Smooth muscle cell (in vitro differentiated cells): ENCODE measurements at regions not wholly inside any gene's neighbourhood (a gene's known extent, or its start where the extent isn't known, plus 50 kb on each side); places are given as distances from the start of the nearest gene placed in this dataset.

Experiments used
- DNase-seq: peaks from one replicate; lab custom pipeline; 2025; ENCODE audit not compliant: unreplicated experiment; lab: John Stamatoyannopoulos, UW
- H2AFZ ChIP-seq: fragments of 200-600 bp; sonication (generic); 2 replicates; pipeline ENCODE4 v1.6.0; 2016; ENCODE audit warnings: antibody characterized with exemption, low read depth, mild to moderate bottlenecking
- H3F3A ChIP-seq: fragments of 200-600 bp; sonication (generic); 2 replicates; pipeline ENCODE4 v1.6.0; 2017; ENCODE audit warnings: antibody characterized with exemption, low read depth
- H3K27ac ChIP-seq: fragments of 200-600 bp; sonication (generic); 2 replicates; pipeline ENCODE4 v1.5.1; 2016; ENCODE audit warnings: low read depth, mild to moderate bottlenecking
- H3K27me3 ChIP-seq: fragments of 200-600 bp; sonication (generic); 2 replicates; pipeline ENCODE4 v1.6.1; 2016; ENCODE audit warnings: low read depth, mild to moderate bottlenecking
- H3K36me3 ChIP-seq: fragments of 200-600 bp; sonication (generic); 2 replicates; pipeline ENCODE4 v1.5.1; 2016; ENCODE audit warnings: low read depth
- H3K4me1 ChIP-seq: fragments of 200-600 bp; sonication (generic); 2 replicates; pipeline ENCODE4 v1.5.1; 2016; ENCODE audit warnings: low read depth
- H3K4me2 ChIP-seq: fragments of 200-600 bp; sonication (generic); 2 replicates; pipeline ENCODE4 v1.6.0; 2016; ENCODE audit warnings: mild to moderate bottlenecking
- H3K4me3 ChIP-seq: fragments of 200-600 bp; sonication (generic); 2 replicates; pipeline ENCODE4 v1.5.1; 2016; ENCODE audit warnings: mild to moderate bottlenecking
- H3K79me2 ChIP-seq: fragments of 200-600 bp; sonication (generic); 2 replicates; pipeline ENCODE4 v1.6.0; 2016; ENCODE audit warnings: low read depth, mild to moderate bottlenecking
- H3K9ac ChIP-seq: fragments of 200-600 bp; sonication (generic); 2 replicates; pipeline ENCODE4 v1.6.0; 2016; ENCODE audit warnings: low read depth
- H3K9me3 ChIP-seq: fragments of 200-600 bp; sonication (generic); replicated peaks from 2 replicates; pipeline ENCODE4 v1.5.1; 2016; ENCODE audit warnings: low read depth
- H4K20me1 ChIP-seq: fragments of 200-600 bp; sonication (generic); 2 replicates; pipeline ENCODE4 v1.6.0; 2016; ENCODE audit warnings: low read depth
- WGBS: methylation state at CpG from one replicate; pipeline ENCODE4 v1.1.7; 2016; ENCODE audit warnings: low lambda C conversion rate; 5-methylcytosine and 5-hydroxymethylcytosine counted together
- TF ChIP-seq, protein P1 (sequence below): fragments of 200-600 bp; sonication (generic); IDR thresholded peaks from 2 replicates; pipeline ENCODE4 v1.5.1; 2017; ENCODE audit warnings: borderline replicate concordance, mild to moderate bottlenecking, antibody characterized with exemption; ENCODE audit not compliant: insufficient read depth, poor library complexity, severe bottlenecking

DNA sequence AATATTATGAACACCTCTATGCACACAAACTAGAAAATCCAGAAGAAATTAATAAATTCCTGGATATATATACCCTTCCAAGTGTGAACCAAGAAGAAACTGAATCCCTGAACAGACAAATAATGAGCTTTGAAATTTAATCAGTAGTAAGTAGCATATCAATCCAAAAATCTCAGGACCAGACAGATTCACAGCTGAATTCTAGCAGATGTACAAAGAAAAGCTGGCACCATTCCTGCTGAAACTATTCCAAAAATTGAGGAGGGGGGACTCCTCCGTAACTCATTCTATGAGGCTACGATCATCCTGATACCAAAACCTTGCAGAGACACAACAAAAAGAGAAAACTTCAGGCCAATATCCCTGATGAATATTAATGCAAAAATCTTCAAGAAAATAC, 67.0 kb upstream of the PDE7B start:
- Histone ChIP-seq H3K4me1 (no peaks in the 10 kb centered on the region), H3K4me2 (no peak overlapping the region), H3K36me3 (no peaks in the 10 kb centered on the region), H3K4me3 (no peak overlapping the region), H3K27me3 (no peaks in the 10 kb centered on the region), H3F3A (no peaks in the 10 kb centered on the region), H3K9ac (no peak overlapping the region), H4K20me1 (no peaks in the 10 kb centered on the region), H3K27ac (no peak overlapping the region), H2AFZ (no peak overlapping the region), H3K9me3 (no peaks in the 10 kb centered on the region), H3K79me2 (no peaks in the 10 kb centered on the region)
- TF ChIP-seq, protein P1, sequence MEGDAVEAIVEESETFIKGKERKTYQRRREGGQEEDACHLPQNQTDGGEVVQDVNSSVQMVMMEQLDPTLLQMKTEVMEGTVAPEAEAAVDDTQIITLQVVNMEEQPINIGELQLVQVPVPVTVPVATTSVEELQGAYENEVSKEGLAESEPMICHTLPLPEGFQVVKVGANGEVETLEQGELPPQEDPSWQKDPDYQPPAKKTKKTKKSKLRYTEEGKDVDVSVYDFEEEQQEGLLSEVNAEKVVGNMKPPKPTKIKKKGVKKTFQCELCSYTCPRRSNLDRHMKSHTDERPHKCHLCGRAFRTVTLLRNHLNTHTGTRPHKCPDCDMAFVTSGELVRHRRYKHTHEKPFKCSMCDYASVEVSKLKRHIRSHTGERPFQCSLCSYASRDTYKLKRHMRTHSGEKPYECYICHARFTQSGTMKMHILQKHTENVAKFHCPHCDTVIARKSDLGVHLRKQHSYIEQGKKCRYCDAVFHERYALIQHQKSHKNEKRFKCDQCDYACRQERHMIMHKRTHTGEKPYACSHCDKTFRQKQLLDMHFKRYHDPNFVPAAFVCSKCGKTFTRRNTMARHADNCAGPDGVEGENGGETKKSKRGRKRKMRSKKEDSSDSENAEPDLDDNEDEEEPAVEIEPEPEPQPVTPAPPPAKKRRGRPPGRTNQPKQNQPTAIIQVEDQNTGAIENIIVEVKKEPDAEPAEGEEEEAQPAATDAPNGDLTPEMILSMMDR: no peak
- no peak for DNase-seq
- 100% methylated on average over 2 of the region's 2 CpGs for WGBS

DNA sequence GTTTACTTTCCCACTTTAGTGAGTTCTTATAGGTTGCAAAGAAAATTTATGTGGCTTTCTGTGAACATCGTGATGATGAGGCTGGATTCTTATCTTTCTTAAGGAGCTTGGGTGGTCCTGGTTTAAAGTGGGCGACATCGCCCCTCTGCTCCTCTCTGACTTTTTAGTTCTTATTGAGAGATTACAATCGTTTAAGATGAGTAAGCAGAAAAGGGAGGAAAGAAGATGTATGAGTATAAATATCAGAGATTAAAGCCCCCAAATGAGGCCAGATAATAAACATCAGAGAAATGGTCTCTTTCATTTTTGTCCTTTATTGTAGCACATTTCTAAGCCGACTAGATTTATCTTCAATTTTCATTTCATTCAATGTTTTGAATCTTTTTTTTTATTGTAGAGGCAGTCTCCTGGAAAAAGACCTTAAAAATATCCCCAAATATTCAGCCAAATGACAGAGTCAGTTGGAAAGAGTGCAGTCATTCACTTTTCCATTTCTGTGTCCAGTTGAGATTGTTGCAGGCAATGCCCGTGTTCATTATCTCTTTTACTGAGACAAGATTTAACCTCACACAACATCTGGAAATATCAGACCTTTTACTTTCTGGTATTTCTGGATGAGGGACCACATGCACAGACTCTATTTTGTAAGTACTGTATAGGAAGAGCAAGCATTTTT, 62.0 kb upstream of the PDE7B start:
- H3K36me3 ChIP-seq: no peaks in the 10 kb centered on the region
- H4K20me1 ChIP-seq: no peaks in the 10 kb centered on the region
- TF ChIP-seq, protein P1: no peak
- H2AFZ ChIP-seq: peak overlapping the region; percentile 89
- no peak overlapping the region for H3K27ac ChIP-seq
- 61% methylated on average over 6 of the region's 6 CpGs for WGBS
- H3K9me3 ChIP-seq: no peaks in the 10 kb centered on the region
- peak overlapping the region; percentile 11 for H3K4me2 ChIP-seq
- DNase-seq: no peak
- H3K27me3 ChIP-seq: no peaks in the 10 kb centered on the region
- no peak overlapping the region for H3K9ac ChIP-seq
- no peak overlapping the region for H3K4me3 ChIP-seq
- H3K4me1 ChIP-seq: no peaks in the 10 kb centered on the region
- H3F3A ChIP-seq: no peaks in the 10 kb centered on the region
- H3K79me2 ChIP-seq: no peaks in the 10 kb centered on the region

DNA sequence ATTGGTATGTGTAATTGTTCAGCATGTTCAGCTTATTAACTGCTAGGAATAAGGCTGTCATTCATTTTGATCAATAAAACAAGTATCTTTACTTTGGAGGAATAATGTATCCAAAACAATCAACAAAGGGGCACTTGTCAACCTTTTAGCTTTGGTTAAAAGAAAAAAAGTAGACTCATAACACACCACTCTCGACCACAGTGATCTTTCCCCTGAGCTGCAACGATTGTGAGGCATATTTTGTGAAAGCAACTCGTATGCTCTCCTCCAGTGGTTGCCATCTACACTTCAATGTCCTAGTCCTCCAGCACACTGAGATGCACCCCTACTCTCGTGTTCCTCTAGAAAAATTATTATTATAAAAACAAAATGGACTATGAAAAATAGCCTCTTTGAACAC, 60.1 kb upstream of the PDE7B start:
- 87% methylated on average over 4 of the region's 4 CpGs for WGBS
- Histone ChIP-seq H3K4me1 (no peaks in the 10 kb centered on the region), H3K9ac (no peak overlapping the region), H3F3A (no peaks in the 10 kb centered on the region), H2AFZ (no peak overlapping the region), H3K4me3 (no peak overlapping the region), H3K4me2 (no peak overlapping the region), H4K20me1 (no peaks in the 10 kb centered on the region), H3K36me3 (no peaks in the 10 kb centered on the region), H3K9me3 (no peaks in the 10 kb centered on the region), H3K27me3 (no peaks in the 10 kb centered on the region), H3K27ac (no peak overlapping the region), H3K79me2 (no peaks in the 10 kb centered on the region)
- TF ChIP-seq, protein P1: no peak
- DNase-seq: no peak
